ENCODE measurements at regions not wholly inside any gene's neighbourhood (a gene's known extent, or its start where the extent isn't known, plus 50 kb on each side); places are given as distances from the start of the nearest gene placed in this dataset.
"Not testable (repeated sequence)": the region's sequence is repeated elsewhere in the genome, so short reads cannot be mapped to it uniquely, and the experiment has no call there.

GRCh38 chr10:34010891-34011290 lies 676.4 kb upstream of the NRP1 start:
- TF ChIP-seq CTCF (conservative IDR thresholded peaks at IDR 0.05): no peak
- Histone ChIP-seq H3K4me2 (ENCODE audit: insufficient read depth, insufficient read length, low read length) (no peak overlapping the region), H2AK5ac (ENCODE audit: insufficient read length, low read length) (no peak overlapping the region), H3K23ac (ENCODE audit: insufficient read length, low read depth, low read length) (no peak overlapping the region), H4K20me1 (ENCODE audit: control insufficient read depth, insufficient read depth, insufficient read length) (no peaks in the 10 kb centered on the region), H3K79me2 (ENCODE audit: insufficient read depth, low read length) (no peaks in the 10 kb centered on the region), H2BK5ac (ENCODE audit: insufficient read length, low read length) (no peak overlapping the region), H3K27me3 (ENCODE audit: insufficient read depth, low read length) (no peaks in the 10 kb centered on the region), H3K56ac (ENCODE audit: insufficient read length, low read depth, low read length) (no peak overlapping the region), H2BK20ac (ENCODE audit: low read depth, low read length, poor library complexity, severe bottlenecking) (no peak overlapping the region), H3T11ph (ENCODE audit: low read length) (no peak overlapping the region), H2BK15ac (ENCODE audit: low read depth, low read length) (no peak overlapping the region), H3K14ac (ENCODE audit: insufficient read depth, low read length) (no peak overlapping the region), H3K4ac (ENCODE audit: low read depth, low read length) (no peak overlapping the region), H4K5ac (ENCODE audit: insufficient read length, low read depth, low read length) (no peak overlapping the region), H3K9me3 (ENCODE audit: control insufficient read depth, low read depth, low read length) (no peaks in the 10 kb centered on the region), H3K18ac (ENCODE audit: insufficient read length, low read depth, low read length) (no peak overlapping the region), H4K91ac (ENCODE audit: insufficient read length, low read depth, low read length) (no peak overlapping the region), H2AFZ (ENCODE audit: low read length) (no peak overlapping the region), H3K9ac (ENCODE audit: extremely low read depth, insufficient read length, low read length) (no peak overlapping the region), H3K27ac (ENCODE audit: insufficient read length, low read depth, low read length) (no peak overlapping the region), H4K8ac (replicated peaks; ENCODE audit: insufficient read length, low read depth, low read length) (no peak overlapping the region), H2BK12ac (ENCODE audit: insufficient read length, low read depth, low read length) (no peak overlapping the region), H3K79me1 (ENCODE audit: insufficient read depth, low read depth, low read length, poor library complexity, severe bottlenecking) (no peaks in the 10 kb centered on the region), H3K23me2 (ENCODE audit: insufficient read length, low read depth, low read length, poor library complexity, severe bottlenecking) (no peaks in the 10 kb centered on the region), H2BK120ac (ENCODE audit: low read depth, low read length, poor library complexity, severe bottlenecking) (no peak overlapping the region), H3K4me1 (ENCODE audit: insufficient read depth, low read length) (no peaks in the 10 kb centered on the region)
- H3K4me3 Mint-ChIP-seq: no peak overlapping the region
- H3K27me3 Mint-ChIP-seq (ENCODE audit: low read depth): peaks cover 8% of the 10 kb centered on the region; the same call in 1 of the 2 replicates
- peaks cover 7 to 20% of the 10 kb centered on the region in 2 experiments; a peak in 4 of 5 replicates for H3K9me3 Mint-ChIP-seq
- H3K36me3 Mint-ChIP-seq (ENCODE audit: insufficient read depth in 1 of 3, low read depth in 3 of 3): peaks cover 0 to 4% (median 2%) of the 10 kb centered on the region in 3 experiments; a peak in 5 of 7 replicates
- no peak overlapping the region for H3K27ac Mint-ChIP-seq
- DNase-seq: no peak
- peaks cover 11 to 17% of the 10 kb centered on the region in 2 experiments for H3K4me1 Mint-ChIP-seq
- no CpG with 5 or more reads among the region's 2 CpGs for WGBS (ENCODE audit: extremely low coverage, insufficient read length, low lambda C conversion rate)

GRCh38 chr10:34010228-34010627 lies 675.8 kb upstream of the NRP1 start:
- WGBS (ENCODE audit: extremely low coverage, insufficient read length, low lambda C conversion rate): no CpG with 5 or more reads among the region's 1 CpG
- H3T11ph ChIP-seq (ENCODE audit: low read length); H4K8ac ChIP-seq (replicated peaks; ENCODE audit: insufficient read length, low read depth, low read length); H3K27me3 Mint-ChIP-seq (ENCODE audit: low read depth); H3K14ac ChIP-seq (ENCODE audit: insufficient read depth, low read length); DNase-seq; H2AK5ac ChIP-seq (ENCODE audit: insufficient read length, low read length); H3K27ac ChIP-seq (ENCODE audit: insufficient read length, low read depth, low read length); H3K79me1 ChIP-seq (ENCODE audit: insufficient read depth, low read depth, low read length, poor library complexity, severe bottlenecking); H3K9me3 ChIP-seq (ENCODE audit: control insufficient read depth, low read depth, low read length); H4K5ac ChIP-seq (ENCODE audit: insufficient read length, low read depth, low read length); H3K4me1 ChIP-seq (ENCODE audit: insufficient read depth, low read length); H2BK20ac ChIP-seq (ENCODE audit: low read depth, low read length, poor library complexity, severe bottlenecking); H3K56ac ChIP-seq (ENCODE audit: insufficient read length, low read depth, low read length); H3K27me3 ChIP-seq (ENCODE audit: insufficient read depth, low read length); H2BK120ac ChIP-seq (ENCODE audit: low read depth, low read length, poor library complexity, severe bottlenecking); H3K23me2 ChIP-seq (ENCODE audit: insufficient read length, low read depth, low read length, poor library complexity, severe bottlenecking); H3K4me3 Mint-ChIP-seq; H3K18ac ChIP-seq (ENCODE audit: insufficient read length, low read depth, low read length); H4K20me1 ChIP-seq (ENCODE audit: control insufficient read depth, insufficient read depth, insufficient read length); H3K9ac ChIP-seq (ENCODE audit: extremely low read depth, insufficient read length, low read length); H3K23ac ChIP-seq (ENCODE audit: insufficient read length, low read depth, low read length); H2BK15ac ChIP-seq (ENCODE audit: low read depth, low read length); H3K36me3 Mint-ChIP-seq (ENCODE audit: insufficient read depth in 1 of 3, low read depth in 3 of 3); H2AFZ ChIP-seq (ENCODE audit: low read length); H2BK12ac ChIP-seq (ENCODE audit: insufficient read length, low read depth, low read length); H2BK5ac ChIP-seq (ENCODE audit: insufficient read length, low read length); H3K27ac Mint-ChIP-seq; H3K4me2 ChIP-seq (ENCODE audit: insufficient read depth, insufficient read length, low read length); H3K79me2 ChIP-seq (ENCODE audit: insufficient read depth, low read length); H3K4ac ChIP-seq (ENCODE audit: low read depth, low read length); H4K91ac ChIP-seq (ENCODE audit: insufficient read length, low read depth, low read length): not testable (repeated sequence)
- H3K4me1 Mint-ChIP-seq: peaks cover 10 to 16% of the 10 kb centered on the region in 2 experiments
- peaks cover 7 to 20% of the 10 kb centered on the region in 2 experiments; a peak in 4 of 5 replicates for H3K9me3 Mint-ChIP-seq

Measured in H9 (cell line).